ENCODE measurements at regions not wholly inside any gene's neighbourhood (a gene's known extent, or its start where the extent isn't known, plus 50 kb on each side); places are given as distances from the start of the nearest gene placed in this dataset.

GRCh38 chr17:77636835-77637817 lies 321.4 kb upstream of the TNRC6C start:
- DNase-seq, result no peak

GRCh38 chr17:77637818-77638575 lies 320.5 kb upstream of the TNRC6C start:
- no peak for DNase-seq

GRCh38 chr17:77640252-77640651 lies 318.3 kb upstream of the TNRC6C start:
- DNase-seq, result no peak

GRCh38 chr17:77640916-77641605 lies 317.4 kb upstream of the TNRC6C start:
- DNase-seq, result no peak

GRCh38 chr17:77641718-77642117 lies 316.8 kb upstream of the TNRC6C start:
- no peak for DNase-seq

- DNase-seq, result no peak
Observed at GRCh38 chr17:77644181-77645071, 314.1 kb upstream of the TNRC6C start.

- DNase-seq, result peak in 1 of 2 experiments; percentile 35
Observed at GRCh38 chr17:77645072-77646045, 313.1 kb upstream of the TNRC6C start.

- no peak for DNase-seq
Observed at GRCh38 chr17:77646046-77646430, 312.5 kb upstream of the TNRC6C start.

GRCh38 chr17:77647531-77647930 lies 311.0 kb upstream of the TNRC6C start:
- DNase-seq, result no peak

- DNase-seq, result no peak
Observed at GRCh38 chr17:77649717-77650211, 308.7 kb upstream of the TNRC6C start.

- DNase-seq, result no peak
Observed at GRCh38 chr17:77651988-77652387, 306.5 kb upstream of the TNRC6C start.

GRCh38 chr17:77654296-77654695 lies 304.2 kb upstream of the TNRC6C start:
- no peak for DNase-seq

- DNase-seq, result no peak
Observed at GRCh38 chr17:77654850-77655249, 303.7 kb upstream of the TNRC6C start.

- DNase-seq, result no peak
Observed at GRCh38 chr17:77656054-77656453, 302.4 kb upstream of the TNRC6C start.

- no peak for DNase-seq
Observed at GRCh38 chr17:77657839-77658238, 300.7 kb upstream of the TNRC6C start.

GRCh38 chr17:77660524-77660923 lies 298.0 kb upstream of the TNRC6C start:
- no peak for DNase-seq

GRCh38 chr17:77662833-77663232 lies 295.7 kb upstream of the TNRC6C start:
- DNase-seq, result no peak

- DNase-seq, result no peak
Observed at GRCh38 chr17:77664097-77664729, 294.3 kb upstream of the TNRC6C start.

GRCh38 chr17:77665833-77666232 lies 292.7 kb upstream of the TNRC6C start:
- DNase-seq, result no peak

GRCh38 chr17:77666462-77666861 lies 292.0 kb upstream of the TNRC6C start:
- DNase-seq, result no peak
